ENCODE measurements at regions not wholly inside any gene's neighbourhood (a gene's known extent, or its start where the extent isn't known, plus 50 kb on each side); places are given as distances from the start of the nearest gene placed in this dataset.
"Not testable (repeated sequence)": the region's sequence is repeated elsewhere in the genome, so short reads cannot be mapped to it uniquely, and the experiment has no call there.

- no peak for TF ChIP-seq CTCF (IDR thresholded peaks at IDR 0.05; ENCODE audit: insufficient read depth, low read length)
- DNase-seq (ENCODE audit: low read depth): no peak
- no peak overlapping the region for H3K4me3 ChIP-seq (ENCODE audit: low read depth, low read length)
Observed at GRCh38 chr1:195185736-195186135, 1422.5 kb downstream of the KCNT2 start.

DNA sequence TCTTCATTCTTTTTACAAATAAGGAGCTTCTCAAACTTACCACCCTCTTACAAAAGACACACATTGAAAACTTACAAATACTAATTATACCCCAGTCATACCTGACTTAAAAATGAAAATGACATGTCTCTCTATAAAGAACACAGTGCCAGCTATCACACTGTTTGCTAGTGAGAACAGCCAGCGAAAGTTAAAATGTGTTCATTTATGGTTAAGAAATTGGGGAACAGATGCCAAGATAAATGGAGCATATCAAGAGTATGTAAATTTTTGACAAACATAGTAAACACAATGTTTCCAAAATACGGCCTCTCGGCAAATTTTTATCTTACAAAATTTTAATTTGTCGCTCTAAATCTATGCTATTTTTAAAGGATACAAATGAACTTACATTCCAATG, 1422.9 kb downstream of the KCNT2 start:
- no peak for DNase-seq (ENCODE audit: low read depth)
- TF ChIP-seq CTCF (IDR thresholded peaks at IDR 0.05; ENCODE audit: insufficient read depth, low read length): no peak
- no peak overlapping the region for H3K4me3 ChIP-seq (ENCODE audit: low read depth, low read length)

GRCh38 chr1:195173753-195174152, 1434.5 kb downstream of the KCNT2 start:
- H3K4me3 ChIP-seq (ENCODE audit: low read depth, low read length): no peak overlapping the region
- no peak for TF ChIP-seq CTCF (IDR thresholded peaks at IDR 0.05; ENCODE audit: insufficient read depth, low read length)
- no peak for DNase-seq (ENCODE audit: low read depth)

DNA sequence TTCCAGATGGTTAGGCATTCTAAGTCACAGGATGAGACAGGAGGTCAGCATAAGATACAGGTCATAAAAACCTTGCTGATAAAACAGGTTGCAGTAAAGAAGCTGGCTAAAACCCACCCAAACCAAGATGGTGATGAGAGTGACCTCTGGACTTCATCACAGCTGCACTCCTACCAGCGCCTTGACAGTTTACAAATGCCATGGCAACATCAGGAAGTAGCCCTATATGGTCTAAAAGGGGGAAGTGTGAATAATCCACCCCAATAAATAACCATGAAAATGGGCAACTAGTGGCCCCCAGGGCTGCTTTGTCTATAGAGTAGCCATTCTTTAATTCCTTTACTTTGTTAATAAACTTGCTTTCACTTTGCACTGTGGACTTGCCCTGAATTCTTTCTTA, 1448.4 kb downstream of the KCNT2 start:
- DNase-seq (ENCODE audit: low read depth); H3K4me3 ChIP-seq (ENCODE audit: low read depth, low read length): not testable (repeated sequence)

DNA sequence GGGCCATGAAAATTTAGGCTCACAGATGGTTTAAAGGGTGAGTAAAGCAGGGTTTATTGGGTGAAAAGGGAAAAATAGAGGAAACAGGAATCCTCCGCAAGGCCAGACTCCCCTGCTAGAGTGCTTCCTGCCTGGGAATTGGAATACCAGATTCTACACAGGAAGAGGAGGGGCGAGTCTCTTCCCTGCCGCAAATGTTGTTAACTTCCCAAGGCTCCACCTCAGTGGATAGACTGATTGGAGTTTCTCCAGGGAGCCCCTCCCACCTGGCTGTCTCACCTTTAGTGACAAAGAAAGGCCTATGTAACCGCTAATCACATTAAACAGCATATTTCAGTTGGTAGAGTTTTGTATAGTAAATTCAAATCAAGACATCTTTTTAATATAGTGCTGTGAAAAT, 1450.1 kb downstream of the KCNT2 start:
- no peak for DNase-seq (ENCODE audit: low read depth)

DNA sequence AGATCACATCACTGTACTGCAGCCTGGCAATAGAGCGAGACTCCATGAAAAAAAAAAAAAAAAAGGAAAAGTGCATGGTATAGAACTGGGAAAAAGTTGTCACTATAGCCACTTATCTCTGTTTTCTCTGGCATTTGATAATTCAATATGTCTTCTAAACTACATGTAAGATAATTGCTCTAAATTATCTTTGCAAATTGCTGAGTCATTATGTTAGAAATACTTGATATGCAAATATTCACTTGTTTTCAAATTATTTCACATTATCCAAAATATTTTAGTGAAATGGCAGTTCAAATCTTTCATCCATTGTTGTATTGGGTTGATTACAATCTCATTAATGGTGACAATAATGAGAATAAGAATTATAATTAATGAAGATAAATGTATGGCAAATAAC, 1455.1 kb downstream of the KCNT2 start:
- no peak for DNase-seq (ENCODE audit: low read depth)
- H3K4me3 ChIP-seq (ENCODE audit: low read depth, low read length): no peak overlapping the region
- no peak for TF ChIP-seq CTCF (IDR thresholded peaks at IDR 0.05; ENCODE audit: insufficient read depth, low read length)

More for the DNA sequence above, 1450.1 kb downstream of the KCNT2 start:
- H3K4me3 ChIP-seq (ENCODE audit: low read depth, low read length): no peak overlapping the region
- no peak for TF ChIP-seq CTCF (IDR thresholded peaks at IDR 0.05; ENCODE audit: insufficient read depth, low read length)

GRCh38 chr1:195150768-195151167, 1457.5 kb downstream of the KCNT2 start:
- TF ChIP-seq CTCF (IDR thresholded peaks at IDR 0.05; ENCODE audit: insufficient read depth, low read length): no peak
- no peak for DNase-seq (ENCODE audit: low read depth)
- H3K4me3 ChIP-seq (ENCODE audit: low read depth, low read length): no peak overlapping the region
